Uterus (tissue), 2 donors: ENCODE measurements at regions not wholly inside any gene's neighbourhood (a gene's known extent, or its start where the extent isn't known, plus 50 kb on each side); places are given as distances from the start of the nearest gene placed in this dataset.

ENCODE experiments used
- CTCF ChIP-seq, 4 experiments: fragments of 200-600 bp in 2 of 4; fragments of 450-650 bp in 2 of 4; sonication (generic) in 2 of 4; IDR thresholded peaks; one replicate each; pipeline ENCODE4 v1.5.1; 2016 to 2019; ENCODE audit warnings: antibody characterized with exemption in 4 of 4, mild to moderate bottlenecking in 2 of 4, moderate library complexity in 1 of 4
- POLR2A ChIP-seq, 2 donors: fragments of 450-650 bp; IDR thresholded peaks; one replicate each; pipeline ENCODE4 v1.6.1; 2016; ENCODE audit warnings: antibody characterized with exemption in 2 of 2, mild to moderate bottlenecking in 1 of 2, moderate library complexity in 1 of 2

GRCh38 chr2:215794829-215795546 lies 218.4 kb downstream of the MREG start:
- TF ChIP-seq CTCF (IDR thresholded peaks at IDR 0.05) (no peak), POLR2A (IDR thresholded peaks at IDR 0.05) (no peak)
